Lower leg skin (tissue), 3 donors: ENCODE measurements at regions not wholly inside any gene's neighbourhood (a gene's known extent, or its start where the extent isn't known, plus 50 kb on each side); places are given as distances from the start of the nearest gene placed in this dataset.
"Not testable (repeated sequence)": the region's sequence is repeated elsewhere in the genome, so short reads cannot be mapped to it uniquely, and the experiment has no call there.

ENCODE experiments used
- DNase-seq, 2 donors: peaks; one replicate each; pipeline ENCODE4 v3.0.0-alpha.2; 2019; ENCODE audit warnings: low spot score in 2 of 2
- H3K4me3 ChIP-seq: fragments of 200-600 bp; sonication (generic); 2 replicates; pipeline ENCODE4 v1.5.1; 2017; ENCODE audit warnings: mild to moderate bottlenecking, low read depth; ENCODE audit not compliant: poor library complexity, severe bottlenecking
- WGBS, 2 donors: methylation state at CpG; one replicate each; pipeline ENCODE4 v1.1.5; 2018; 5-methylcytosine and 5-hydroxymethylcytosine counted together
- intact Hi-C: fragments of 100-400 bp; cut with DNase I; formaldehyde crosslinking; loops from one replicate; pipeline ENCODE4 v1.15.0; 2023; ENCODE audit warnings: low total_unique reads

- intact Hi-C loops: not testable (repeated sequence)
- 86% methylated on average over 8 of the region's 17 CpGs; no CpG with 5 or more reads in 1 of the 2 donors for WGBS, 2 donors
Observed at GRCh38 chr21:9129741-9130140, 1391.6 kb upstream of the TPTE start.

GRCh38 chr21:9130817-9131216 is 1390.6 kb upstream of the TPTE start:
- peak; percentile 13 to 80 for DNase-seq
- 61 to 80% methylated on average over 3 to 5 of the region's 6 CpGs for WGBS, 2 donors
- intact Hi-C loops, H3K4me3 ChIP-seq: not testable (repeated sequence)

More at GRCh38 chr21:9129741-9130140, 1391.6 kb upstream of the TPTE start:
- not testable (repeated sequence) for H3K4me3 ChIP-seq, DNase-seq
